GM21723 (cell line): ENCODE measurements at regions not wholly inside any gene's neighbourhood (a gene's known extent, or its start where the extent isn't known, plus 50 kb on each side); places are given as distances from the start of the nearest gene placed in this dataset.
"Not testable (repeated sequence)": the region's sequence is repeated elsewhere in the genome, so short reads cannot be mapped to it uniquely, and the experiment has no call there.

Experiments
- ATAC-seq: cut with Tn5 transposase; IDR thresholded peaks from one replicate; pipeline ENCODE4 v1.9.1; 2021; ENCODE audit warnings: mild to moderate bottlenecking, moderate library complexity; ENCODE audit not compliant: unreplicated experiment

DNA sequence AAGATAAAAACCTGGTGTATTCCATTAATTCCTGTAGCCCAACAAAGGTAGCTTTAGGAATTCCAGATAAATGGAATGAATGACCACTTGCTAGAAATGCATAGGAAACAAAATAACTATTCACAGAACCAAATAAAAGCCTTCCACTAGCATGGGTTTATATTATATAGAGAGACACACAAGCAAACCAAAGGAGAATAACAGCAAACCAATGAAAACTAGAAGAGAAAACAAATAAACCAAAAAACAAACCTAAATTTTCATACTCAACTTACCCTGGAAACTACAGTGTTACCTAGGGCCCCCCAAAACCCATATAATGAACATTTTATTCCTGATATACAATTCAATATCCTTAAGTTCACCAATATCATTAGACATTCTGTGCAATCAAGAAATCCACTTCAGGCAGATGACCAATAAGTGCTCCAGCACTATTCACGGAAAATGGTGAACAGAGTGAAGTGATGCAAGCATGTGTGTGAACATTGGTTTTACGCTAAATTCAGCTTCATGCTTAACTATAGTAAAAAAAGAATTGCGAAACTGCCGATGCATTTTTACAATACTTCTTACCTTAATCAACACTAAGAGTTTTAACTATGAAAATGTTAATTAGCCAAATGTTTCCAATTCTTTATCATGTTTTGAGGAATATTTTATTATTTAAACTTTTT is 1108.4 kb upstream of the TMEM132C start:
- no peak for ATAC-seq

DNA sequence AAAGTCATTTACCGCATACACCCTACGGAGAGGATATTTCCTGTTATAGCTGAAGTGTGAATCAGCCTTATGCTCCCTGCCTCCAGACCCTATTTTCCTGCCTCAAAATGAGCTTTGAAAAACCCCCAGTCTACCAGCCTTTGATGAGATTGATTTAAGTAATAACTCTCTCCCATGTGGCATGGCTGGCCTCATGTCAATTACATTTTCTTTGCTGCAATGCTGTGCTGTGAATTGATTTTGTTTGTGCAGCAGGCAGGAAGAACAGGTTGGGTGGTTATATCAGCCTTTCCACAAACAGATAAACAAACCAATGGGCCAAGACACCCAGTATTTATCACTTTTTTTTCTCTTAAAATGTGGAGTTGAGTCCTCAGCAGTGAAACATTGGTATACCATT is 1105.5 kb upstream of the TMEM132C start:
- ATAC-seq, result no peak

DNA sequence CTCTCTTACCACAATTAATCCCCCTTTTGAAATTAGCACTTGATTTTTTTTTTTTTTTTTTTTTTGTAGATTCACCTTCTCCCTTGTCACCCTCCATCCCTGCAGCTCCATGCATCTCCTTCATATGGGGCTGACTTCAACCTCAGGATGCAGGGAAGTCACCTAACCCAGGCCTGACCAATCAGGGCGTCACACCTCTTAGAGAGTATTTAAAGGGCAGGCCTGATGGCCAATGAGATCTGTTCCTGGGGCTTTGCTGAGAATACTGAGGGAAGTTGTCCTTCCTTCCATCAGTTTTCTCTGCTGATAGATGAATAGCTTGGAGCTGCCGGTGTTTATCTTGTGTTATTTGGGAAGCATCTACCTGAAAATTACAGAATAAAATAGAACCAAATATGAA is 1104.7 kb upstream of the TMEM132C start:
- ATAC-seq, result no peak

DNA sequence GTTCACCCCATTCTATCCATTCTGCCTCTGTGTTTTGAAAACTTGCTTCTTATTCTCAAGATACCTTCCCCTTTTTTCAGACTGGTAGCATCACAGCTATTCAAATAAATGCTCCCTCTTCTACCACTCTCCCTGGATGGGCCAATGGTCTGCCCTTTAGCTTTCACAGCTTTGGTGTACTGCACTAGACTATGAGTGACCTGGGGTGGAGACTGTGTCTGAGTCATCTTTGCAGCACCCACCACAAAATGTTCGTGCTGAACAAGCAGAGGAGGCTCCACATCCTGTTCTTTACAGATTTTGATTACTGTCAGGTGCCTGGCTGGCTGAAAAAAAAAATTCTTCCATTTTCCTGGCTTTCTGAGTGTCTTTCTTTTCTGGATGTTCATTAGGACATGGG is 1104.1 kb upstream of the TMEM132C start:
- peak; percentile 78 for ATAC-seq

DNA sequence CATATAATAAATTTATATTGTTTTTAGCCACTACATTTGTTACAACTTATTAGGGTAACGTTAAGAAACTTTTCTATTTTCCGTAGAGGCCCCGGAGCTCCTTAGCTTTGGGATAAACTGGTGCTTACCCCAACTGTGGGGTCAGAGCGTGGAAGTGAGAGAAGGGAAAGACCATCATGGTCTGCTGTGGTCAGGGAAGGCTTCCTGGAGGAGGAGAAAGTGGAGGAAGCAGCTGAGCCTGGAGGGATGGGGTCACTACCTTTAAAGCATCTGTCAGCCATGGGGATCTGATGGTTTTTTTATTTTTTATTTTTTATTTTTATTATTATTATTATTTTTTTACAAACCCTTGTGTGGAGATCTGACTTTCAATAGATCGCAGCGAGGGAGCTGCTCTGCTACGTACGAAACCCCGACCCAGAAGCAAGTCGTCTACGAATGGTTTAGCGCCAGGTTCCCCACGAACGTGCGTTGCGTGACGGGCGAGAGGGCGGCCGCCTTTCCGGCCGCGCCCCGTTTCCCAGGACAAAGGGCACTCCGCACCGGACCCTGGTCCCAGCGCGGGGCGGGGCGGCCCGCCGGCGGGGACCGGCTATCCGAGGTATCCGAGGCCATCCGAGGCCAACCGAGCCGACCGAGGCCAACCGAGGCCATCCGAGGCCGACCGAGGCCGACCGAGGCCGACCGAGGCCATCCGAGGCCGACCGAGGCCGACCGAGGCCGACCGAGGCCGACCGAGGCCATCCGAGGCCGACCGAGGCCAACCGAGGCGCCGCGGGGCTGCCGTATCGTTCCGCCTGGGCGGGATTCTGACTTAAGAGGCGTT is 1101.2 kb upstream of the TMEM132C start:
- ATAC-seq, result peak; percentile 66

DNA sequence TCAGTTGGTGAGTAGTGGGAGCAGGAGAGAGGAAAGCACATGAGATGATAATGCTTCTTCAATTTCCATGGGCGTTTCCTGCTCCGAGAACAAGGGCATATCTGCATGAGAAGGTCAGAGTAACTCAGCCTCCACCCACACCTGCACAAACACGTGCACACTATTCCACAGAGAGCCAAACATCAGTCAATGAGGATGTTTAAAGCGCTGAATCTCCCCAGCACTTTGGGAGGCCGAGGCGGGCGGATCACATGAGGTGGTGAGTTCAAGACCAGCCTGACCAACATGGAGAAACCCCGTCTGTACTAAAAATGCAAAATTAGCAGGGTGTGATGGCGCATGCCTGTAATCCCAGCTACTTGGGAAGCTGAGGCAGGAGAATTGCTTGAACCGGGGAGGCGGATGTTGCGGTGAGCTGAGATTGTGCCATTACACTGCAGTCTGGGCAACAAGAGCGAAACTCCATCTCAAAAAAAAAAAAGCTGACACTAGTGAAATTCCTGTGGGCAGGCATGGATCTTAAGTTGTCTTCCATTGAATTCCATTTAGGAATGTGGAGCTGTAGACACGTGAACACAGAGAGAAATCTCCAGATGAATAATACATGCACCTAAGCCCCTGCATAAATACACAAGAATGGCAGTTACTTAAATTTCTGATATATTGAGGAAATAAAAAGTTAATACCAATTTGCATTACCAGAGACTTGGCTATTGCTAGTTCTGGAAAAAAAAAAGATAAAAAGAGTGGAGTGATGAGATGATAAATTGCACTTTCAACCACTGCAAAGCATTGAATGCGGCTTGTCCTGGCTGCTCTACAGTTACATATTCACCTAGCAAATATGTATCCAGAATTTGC is 1097.4 kb upstream of the TMEM132C start:
- ATAC-seq, result no peak

DNA sequence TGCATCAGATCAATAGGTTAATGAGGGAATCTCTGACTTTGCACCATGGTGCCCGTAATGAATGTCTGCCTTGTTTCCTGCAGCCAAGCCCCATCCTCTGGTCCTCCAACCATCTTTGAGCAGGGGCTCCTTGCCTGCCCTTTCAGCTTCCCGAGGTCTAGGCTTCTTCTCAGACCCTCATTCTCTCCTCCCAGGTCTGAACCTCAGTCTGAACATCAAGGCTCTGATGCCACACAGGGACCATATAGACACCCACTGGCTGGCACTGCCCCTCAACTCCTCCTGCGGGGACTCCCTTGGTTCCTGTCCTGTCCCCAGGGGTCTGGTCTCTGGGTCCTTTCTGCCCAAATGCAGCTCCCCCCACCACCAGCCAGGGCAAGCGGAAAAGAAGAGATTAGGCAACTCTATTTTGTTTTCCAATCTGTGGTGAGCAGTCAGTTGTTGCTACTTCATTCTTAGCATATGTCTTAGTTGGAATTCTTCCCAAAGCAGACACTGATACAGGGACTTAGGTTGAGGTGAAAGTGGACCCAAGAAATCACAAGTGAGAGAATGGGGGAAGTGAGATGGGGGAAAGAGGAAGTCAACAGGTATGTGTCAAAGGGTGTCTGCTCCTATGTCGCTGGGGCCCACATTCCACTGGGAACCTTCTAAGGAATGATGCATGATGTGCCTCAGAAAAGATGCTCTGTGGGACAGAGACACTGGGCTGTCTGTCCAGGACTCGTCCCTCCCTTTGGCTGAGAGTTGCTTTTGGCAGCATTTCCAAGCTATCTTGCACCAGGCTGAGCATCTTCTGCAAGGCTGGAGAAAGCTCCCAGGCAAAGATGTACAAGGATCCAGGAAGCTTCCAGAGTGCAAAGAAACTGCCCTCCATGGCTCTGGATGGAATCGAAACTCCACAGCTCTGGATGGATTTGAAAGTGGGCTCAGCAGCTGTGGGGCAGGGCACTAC is 1096.5 kb upstream of the TMEM132C start:
- no peak for ATAC-seq

DNA sequence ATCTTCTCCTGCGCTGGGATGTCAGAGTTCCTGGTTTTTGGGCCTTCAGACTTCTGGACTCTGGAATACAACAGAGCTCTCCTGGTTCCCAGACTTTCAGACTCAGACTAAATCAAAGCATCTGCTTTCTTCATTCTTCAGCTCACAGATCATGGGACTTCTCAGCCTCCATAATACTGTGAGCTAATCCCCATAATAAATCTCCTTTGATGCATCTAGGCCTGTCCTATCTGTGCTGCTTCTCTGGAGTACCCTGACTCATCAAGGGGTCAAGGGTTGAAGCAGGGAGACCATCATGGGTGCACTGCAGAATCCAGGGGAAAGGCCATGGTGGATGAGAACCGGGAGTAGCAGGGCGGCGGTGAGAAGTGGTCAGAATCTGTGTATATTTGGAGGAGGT is 1094.1 kb upstream of the TMEM132C start:
- ATAC-seq, result no peak

DNA sequence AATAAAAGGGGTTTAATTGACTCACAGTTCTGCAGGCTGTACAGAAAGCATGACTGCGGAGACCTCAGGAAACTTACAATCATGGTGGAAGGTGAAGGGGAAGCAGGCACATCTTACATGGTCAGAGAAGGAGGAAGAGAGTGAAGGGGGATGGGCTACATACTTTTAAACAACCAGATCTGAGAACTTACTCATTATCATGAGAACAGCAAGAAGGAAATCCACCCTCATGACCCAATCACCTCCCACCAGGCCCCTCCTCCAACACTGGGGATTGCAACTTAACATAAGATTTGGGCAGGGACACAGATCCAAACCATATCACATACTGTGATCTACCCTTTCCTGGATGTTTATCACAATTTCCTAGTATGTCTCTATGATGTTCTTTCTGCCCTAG is 1093.0 kb upstream of the TMEM132C start:
- ATAC-seq, result not testable (repeated sequence)

DNA sequence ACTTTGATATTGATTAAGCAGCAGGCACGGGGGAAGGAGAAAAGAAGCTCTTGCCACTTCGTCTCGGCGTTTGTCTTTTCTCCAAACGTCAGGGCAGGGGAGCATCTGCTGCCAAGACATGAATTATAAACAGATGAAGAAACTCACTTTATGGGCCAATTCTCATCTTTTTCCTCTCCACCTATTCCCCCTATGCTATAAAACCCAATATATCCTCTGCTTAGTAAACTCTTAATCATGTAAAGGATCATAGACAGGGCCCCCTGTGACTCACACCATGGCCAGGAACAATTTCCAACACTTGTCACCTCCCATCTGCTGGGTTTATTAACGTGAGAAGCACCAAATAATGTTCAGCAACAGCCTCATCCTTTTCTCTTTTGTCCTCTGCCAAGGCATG is 1092.1 kb upstream of the TMEM132C start:
- no peak for ATAC-seq

DNA sequence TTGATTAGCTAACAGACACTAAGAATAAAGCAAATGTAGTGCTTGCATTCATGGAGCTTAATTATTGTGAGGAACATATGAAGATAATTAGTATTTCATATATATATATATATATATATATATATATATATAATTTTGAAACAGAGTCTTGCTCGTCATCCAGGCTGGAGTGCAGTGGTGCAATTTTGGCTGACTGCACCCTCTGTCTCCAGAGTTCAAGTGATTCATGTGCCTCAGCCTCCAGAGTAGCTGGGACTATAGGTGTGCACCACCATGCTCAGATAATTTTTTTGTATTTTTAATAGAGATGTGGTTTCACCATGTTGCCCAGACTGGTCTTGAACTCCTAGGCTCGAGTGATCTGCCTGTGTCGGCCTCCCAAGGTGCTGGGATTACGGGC is 1091.6 kb upstream of the TMEM132C start:
- no peak for ATAC-seq

DNA sequence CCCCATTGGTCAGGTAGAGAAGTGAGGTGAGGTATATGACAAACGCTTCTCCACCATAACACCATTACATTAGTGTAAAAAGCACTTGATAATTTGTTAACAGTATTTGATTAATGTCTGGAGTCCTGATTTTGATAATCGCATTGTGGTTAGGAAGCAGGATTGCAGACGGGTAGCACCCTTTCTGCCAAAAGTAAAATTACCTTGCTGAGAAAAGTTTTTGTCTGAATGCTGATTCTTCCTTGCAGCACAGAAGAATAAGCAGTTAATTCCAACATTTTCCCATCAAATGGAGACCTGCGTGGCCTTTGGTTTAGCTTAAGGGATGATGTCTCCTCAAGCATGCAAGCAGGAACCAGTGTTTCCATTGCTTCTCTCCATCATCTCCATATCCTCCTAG is 1090.2 kb upstream of the TMEM132C start:
- no peak for ATAC-seq

DNA sequence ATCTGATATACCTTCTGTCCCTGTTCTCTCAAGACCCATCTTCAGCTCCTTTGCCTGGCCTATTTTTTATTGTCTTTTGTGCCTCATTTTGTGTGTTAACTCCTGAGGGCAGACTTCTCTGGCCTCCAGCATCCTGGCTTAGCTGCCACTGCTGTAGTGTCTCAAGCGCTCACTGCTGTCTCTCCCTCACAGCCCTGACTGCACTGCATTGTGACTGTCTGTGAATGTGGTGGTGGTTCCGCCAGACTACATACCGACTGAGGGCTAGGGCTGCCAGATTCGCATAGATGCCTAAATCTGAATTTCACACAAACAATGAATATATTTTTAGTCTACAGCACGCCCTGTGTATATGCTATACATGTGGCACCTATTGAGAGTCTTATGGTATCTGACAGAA is 1088.9 kb upstream of the TMEM132C start:
- ATAC-seq, result no peak

DNA sequence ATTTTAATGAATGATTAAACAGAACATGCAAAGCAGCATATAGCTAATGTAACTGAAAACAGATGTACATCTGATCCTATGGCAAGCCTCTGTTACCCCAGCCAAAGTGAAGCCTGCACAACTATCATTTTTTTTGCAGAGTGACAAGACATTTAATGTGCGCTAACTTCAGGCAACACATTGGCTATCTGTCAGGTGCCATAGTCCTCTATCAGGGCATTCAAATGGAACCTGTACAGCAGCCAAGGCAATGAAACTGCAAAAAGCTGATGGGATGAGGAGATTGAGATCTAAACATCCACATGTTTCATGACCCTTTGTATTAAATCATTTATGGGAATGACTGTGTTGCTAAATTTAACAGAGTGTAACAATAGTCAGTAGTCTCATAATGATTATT is 1088.5 kb upstream of the TMEM132C start:
- ATAC-seq, result no peak

DNA sequence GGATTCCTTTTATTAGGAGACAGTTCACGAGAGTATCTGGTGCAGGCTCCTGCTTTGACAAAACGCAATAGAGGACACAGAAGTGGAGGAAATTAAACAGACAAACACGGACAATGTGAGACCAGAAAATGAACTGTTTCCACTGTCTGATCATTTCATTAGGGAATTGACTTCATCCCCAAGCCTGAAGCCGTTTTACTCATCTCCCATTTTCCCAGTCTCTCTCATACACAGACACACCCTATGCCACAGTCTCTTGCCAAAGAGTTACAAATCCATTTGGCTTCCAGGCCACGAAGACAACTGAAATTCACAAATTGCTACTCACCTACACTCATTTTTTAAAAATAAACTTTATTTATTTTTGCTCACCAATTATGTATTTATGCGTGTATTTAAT is 1087.8 kb upstream of the TMEM132C start:
- no peak for ATAC-seq

DNA sequence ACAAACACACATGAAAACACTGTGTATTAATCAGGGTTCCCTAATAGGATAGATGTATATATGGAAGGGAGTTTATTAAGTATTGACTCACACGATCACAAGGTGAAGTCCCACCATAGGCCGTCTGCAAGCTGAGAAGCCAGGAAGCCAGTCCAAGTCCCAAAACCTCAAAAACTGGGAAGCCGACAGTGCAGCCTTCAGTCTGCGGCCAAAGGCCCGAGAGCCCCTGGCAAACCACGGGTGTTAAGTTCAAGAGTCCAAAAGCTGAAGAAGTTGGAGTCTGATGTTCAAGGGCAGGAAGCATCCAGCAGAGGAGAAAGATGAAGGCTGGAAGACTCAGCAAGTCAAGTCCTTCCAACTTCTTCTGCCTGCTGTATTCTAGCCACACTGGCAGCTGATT is 1085.0 kb upstream of the TMEM132C start:
- no peak for ATAC-seq

DNA sequence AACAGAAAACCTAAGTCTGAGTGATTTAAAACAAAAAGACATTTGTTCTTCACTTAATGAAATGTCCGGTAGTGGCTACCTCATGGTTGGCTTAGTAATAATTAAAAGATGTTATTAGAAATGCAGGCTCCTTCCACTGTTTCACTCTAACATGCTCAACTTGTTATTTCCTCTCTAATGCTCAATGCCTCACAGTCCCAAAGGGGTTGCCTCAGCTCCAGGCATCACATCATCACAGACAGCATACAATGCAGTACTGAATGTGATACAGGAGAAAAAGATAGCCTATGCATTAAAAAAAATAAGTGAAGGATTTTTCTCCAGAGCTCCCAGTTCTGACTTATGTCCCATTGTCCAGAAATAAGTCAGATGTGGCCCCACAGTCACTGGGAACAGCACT is 1077.0 kb upstream of the TMEM132C start:
- ATAC-seq, result no peak

DNA sequence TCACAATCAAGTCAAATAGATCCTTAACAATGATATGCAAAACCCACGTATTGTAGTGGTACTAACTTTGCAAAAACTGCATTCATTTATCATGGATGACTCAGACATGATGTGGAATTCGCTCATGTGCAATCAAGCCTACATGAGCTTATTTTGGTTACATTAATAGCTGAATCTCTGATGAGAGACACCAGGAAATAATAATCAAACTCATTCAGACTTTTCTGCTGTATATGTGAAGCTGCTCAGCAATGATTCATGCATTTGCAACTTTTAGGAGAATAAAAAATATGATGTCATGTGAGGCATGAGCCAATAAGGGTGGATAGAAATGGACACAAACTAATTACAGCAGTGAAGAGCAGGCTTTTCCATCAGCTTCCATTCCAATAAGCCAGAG is 1075.8 kb upstream of the TMEM132C start:
- ATAC-seq, result no peak

DNA sequence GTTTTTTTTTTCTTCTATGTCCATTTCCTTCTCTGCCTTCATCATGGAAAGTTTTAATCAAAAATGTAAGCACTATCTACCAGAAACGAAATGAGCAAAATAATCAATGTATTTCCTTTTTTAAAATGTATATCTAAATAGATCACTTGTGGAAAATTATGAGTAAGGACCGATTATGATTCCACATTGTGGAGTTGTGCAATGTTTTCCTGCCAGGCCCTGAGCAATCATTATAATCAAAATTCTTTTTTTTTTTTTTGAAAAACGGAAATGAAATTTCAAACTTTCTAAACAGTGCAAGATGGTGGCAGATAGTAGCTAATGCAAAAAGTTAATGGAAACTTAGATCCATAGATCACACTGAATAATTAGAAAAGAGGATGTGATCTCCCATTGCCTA is 1074.6 kb upstream of the TMEM132C start:
- no peak for ATAC-seq

DNA sequence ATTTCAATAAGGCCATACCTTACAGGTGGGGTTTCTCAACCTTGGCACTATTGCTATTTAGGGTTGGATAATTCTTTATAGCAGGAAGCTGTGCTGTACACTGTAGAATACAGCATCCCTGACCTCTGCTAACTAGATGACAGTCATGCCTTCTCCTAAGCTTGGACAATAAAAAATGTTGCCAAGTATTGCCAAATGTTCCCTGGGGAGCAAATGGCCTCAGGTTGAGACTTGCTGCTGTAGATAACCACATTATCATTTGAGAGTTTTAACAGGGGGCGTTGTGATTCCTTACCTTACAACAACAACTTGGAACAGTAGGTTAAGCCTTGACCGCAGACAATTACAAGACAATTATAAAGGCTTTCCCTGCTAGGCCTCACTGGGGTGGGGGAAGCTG is 1073.6 kb upstream of the TMEM132C start:
- ATAC-seq, result no peak

DNA sequence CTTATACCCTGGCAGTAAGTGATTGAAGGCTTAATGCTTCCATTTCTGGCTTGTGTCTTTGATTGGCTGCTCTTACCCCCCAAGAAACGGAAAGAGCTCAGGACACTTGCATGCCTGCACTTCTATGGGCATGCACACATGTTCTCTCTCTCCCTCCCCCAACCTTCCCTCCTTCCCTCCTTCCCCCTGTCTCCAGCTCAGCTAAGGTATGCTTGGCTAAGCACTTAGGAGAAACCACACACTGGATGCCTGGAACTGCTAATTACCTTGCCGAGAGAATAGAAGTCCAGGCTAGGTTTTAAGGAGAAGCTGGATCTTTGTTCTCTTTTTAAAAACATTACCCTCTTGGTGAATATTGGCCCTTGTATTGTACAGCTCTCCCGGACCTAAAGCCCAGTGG is 1072.8 kb upstream of the TMEM132C start:
- no peak for ATAC-seq
